ENCODE measurements at regions not wholly inside any gene's neighbourhood (a gene's known extent, or its start where the extent isn't known, plus 50 kb on each side); places are given as distances from the start of the nearest gene placed in this dataset.
"Not testable (repeated sequence)": the region's sequence is repeated elsewhere in the genome, so short reads cannot be mapped to it uniquely, and the experiment has no call there.

- Mint-ChIP-seq H3K27me3 (peaks cover 1% of the 10 kb centered on the region), H3K27ac (no peak overlapping the region), H3K4me3 (no peak overlapping the region), H3K9me3 (ENCODE audit: low read depth) (no peaks in the 10 kb centered on the region), H3K36me3 (no peaks in the 10 kb centered on the region), H3K4me1 (ENCODE audit: low read depth) (no peaks in the 10 kb centered on the region)
Measured at GRCh38 chr16:80117556-80118130, 423.1 kb upstream of the DYNLRB2 start.

- Mint-ChIP-seq H3K4me1 (ENCODE audit: low read depth) (no peaks in the 10 kb centered on the region), H3K27ac (no peak overlapping the region), H3K27me3 (peaks cover 2% of the 10 kb centered on the region), H3K36me3 (no peaks in the 10 kb centered on the region), H3K9me3 (ENCODE audit: low read depth) (no peaks in the 10 kb centered on the region), H3K4me3 (no peak overlapping the region)
Measured at GRCh38 chr16:80116711-80117110, 424.1 kb upstream of the DYNLRB2 start.

GRCh38 chr16:80114699-80115098 lies 426.1 kb upstream of the DYNLRB2 start:
- Mint-ChIP-seq H3K36me3 (no peaks in the 10 kb centered on the region), H3K27me3 (peaks cover 3% of the 10 kb centered on the region), H3K9me3 (ENCODE audit: low read depth) (no peaks in the 10 kb centered on the region), H3K4me3 (no peak overlapping the region), H3K27ac (no peak overlapping the region), H3K4me1 (ENCODE audit: low read depth) (no peaks in the 10 kb centered on the region)

- no peak overlapping the region for H3K4me3 Mint-ChIP-seq
- H3K4me1 Mint-ChIP-seq (ENCODE audit: low read depth) = no peaks in the 10 kb centered on the region
- no peaks in the 10 kb centered on the region for H3K9me3 Mint-ChIP-seq (ENCODE audit: low read depth)
- no peak overlapping the region for H3K27ac Mint-ChIP-seq
- H3K36me3 Mint-ChIP-seq = no peaks in the 10 kb centered on the region
- H3K27me3 Mint-ChIP-seq = peaks cover 3% of the 10 kb centered on the region
Measured at GRCh38 chr16:80113873-80114574, 426.8 kb upstream of the DYNLRB2 start.

GRCh38 chr16:80109581-80109980 lies 431.2 kb upstream of the DYNLRB2 start:
- no peaks in the 10 kb centered on the region for H3K36me3 Mint-ChIP-seq
- H3K27me3 Mint-ChIP-seq = peaks cover 8% of the 10 kb centered on the region
- no peak overlapping the region for H3K27ac Mint-ChIP-seq
- H3K9me3 Mint-ChIP-seq (ENCODE audit: low read depth) = no peaks in the 10 kb centered on the region
- no peak overlapping the region for H3K4me3 Mint-ChIP-seq
- no peaks in the 10 kb centered on the region for H3K4me1 Mint-ChIP-seq (ENCODE audit: low read depth)

GRCh38 chr16:80107900-80108299 lies 432.9 kb upstream of the DYNLRB2 start:
- Mint-ChIP-seq H3K36me3 (no peaks in the 10 kb centered on the region), H3K4me3 (no peak overlapping the region), H3K4me1 (ENCODE audit: low read depth) (no peaks in the 10 kb centered on the region), H3K27me3 (peaks cover 13% of the 10 kb centered on the region), H3K9me3 (ENCODE audit: low read depth) (no peaks in the 10 kb centered on the region), H3K27ac (no peak overlapping the region)

GRCh38 chr16:80105751-80106150 lies 435.0 kb upstream of the DYNLRB2 start:
- Mint-ChIP-seq H3K27me3 (peaks cover 10% of the 10 kb centered on the region), H3K9me3 (ENCODE audit: low read depth) (peaks cover 3% of the 10 kb centered on the region), H3K27ac (no peak overlapping the region), H3K36me3 (no peaks in the 10 kb centered on the region), H3K4me1 (ENCODE audit: low read depth) (no peaks in the 10 kb centered on the region), H3K4me3 (no peak overlapping the region)

- H3K36me3 Mint-ChIP-seq = no peaks in the 10 kb centered on the region
- H3K9me3 Mint-ChIP-seq (ENCODE audit: low read depth) = peaks cover 3% of the 10 kb centered on the region
- H3K27me3 Mint-ChIP-seq = peaks cover 10% of the 10 kb centered on the region
- H3K27ac Mint-ChIP-seq = no peak overlapping the region
- no peaks in the 10 kb centered on the region for H3K4me1 Mint-ChIP-seq (ENCODE audit: low read depth)
- H3K4me3 Mint-ChIP-seq = no peak overlapping the region
Measured at GRCh38 chr16:80105160-80105559, 435.6 kb upstream of the DYNLRB2 start.

- Mint-ChIP-seq H3K27me3 (peaks cover 10% of the 10 kb centered on the region), H3K4me3 (no peak overlapping the region), H3K9me3 (ENCODE audit: low read depth) (peaks cover 3% of the 10 kb centered on the region), H3K27ac (no peak overlapping the region), H3K36me3 (no peaks in the 10 kb centered on the region), H3K4me1 (ENCODE audit: low read depth) (no peaks in the 10 kb centered on the region)
Measured at GRCh38 chr16:80104401-80104800, 436.4 kb upstream of the DYNLRB2 start.

- Mint-ChIP-seq H3K9me3 (ENCODE audit: low read depth) (peaks cover 9% of the 10 kb centered on the region), H3K36me3 (no peaks in the 10 kb centered on the region), H3K27ac (no peak overlapping the region), H3K27me3 (peaks cover 13% of the 10 kb centered on the region), H3K4me1 (ENCODE audit: low read depth) (no peaks in the 10 kb centered on the region), H3K4me3 (no peak overlapping the region)
Measured at GRCh38 chr16:80103463-80103862, 437.3 kb upstream of the DYNLRB2 start.

GRCh38 chr16:80100846-80101451 lies 439.8 kb upstream of the DYNLRB2 start:
- H3K4me1 Mint-ChIP-seq (ENCODE audit: low read depth) = no peaks in the 10 kb centered on the region
- H3K36me3 Mint-ChIP-seq = no peaks in the 10 kb centered on the region
- no peak overlapping the region for H3K4me3 Mint-ChIP-seq
- H3K9me3 Mint-ChIP-seq (ENCODE audit: low read depth) = peaks cover 12% of the 10 kb centered on the region
- no peak overlapping the region for H3K27ac Mint-ChIP-seq
- H3K27me3 Mint-ChIP-seq = peaks cover 13% of the 10 kb centered on the region

- peaks cover 13% of the 10 kb centered on the region for H3K27me3 Mint-ChIP-seq
- H3K4me1 Mint-ChIP-seq (ENCODE audit: low read depth) = no peaks in the 10 kb centered on the region
Measured at GRCh38 chr16:80100186-80100585, 440.6 kb upstream of the DYNLRB2 start.

GRCh38 chr16:80097098-80097497 lies 443.7 kb upstream of the DYNLRB2 start:
- H3K9me3 Mint-ChIP-seq (ENCODE audit: low read depth) = peaks cover 12% of the 10 kb centered on the region
- H3K27ac Mint-ChIP-seq = no peak overlapping the region
- no peaks in the 10 kb centered on the region for H3K36me3 Mint-ChIP-seq
- H3K4me3 Mint-ChIP-seq = no peak overlapping the region
- no peaks in the 10 kb centered on the region for H3K4me1 Mint-ChIP-seq (ENCODE audit: low read depth)
- H3K27me3 Mint-ChIP-seq = peaks cover 4% of the 10 kb centered on the region

More at GRCh38 chr16:80100186-80100585, 440.6 kb upstream of the DYNLRB2 start:
- Mint-ChIP-seq H3K9me3 (ENCODE audit: low read depth) (peaks cover 12% of the 10 kb centered on the region), H3K36me3 (no peaks in the 10 kb centered on the region), H3K27ac (no peak overlapping the region), H3K4me3 (no peak overlapping the region)

- no peaks in the 10 kb centered on the region for H3K4me1 Mint-ChIP-seq (ENCODE audit: low read depth)
- H3K9me3 Mint-ChIP-seq (ENCODE audit: low read depth) = peaks cover 3% of the 10 kb centered on the region
- H3K4me3 Mint-ChIP-seq = no peak overlapping the region
- no peaks in the 10 kb centered on the region for H3K36me3 Mint-ChIP-seq
- peaks cover 2% of the 10 kb centered on the region for H3K27me3 Mint-ChIP-seq
- H3K27ac Mint-ChIP-seq = no peak overlapping the region
Measured at GRCh38 chr16:80092681-80093080, 448.1 kb upstream of the DYNLRB2 start.

- H3K9me3 Mint-ChIP-seq (ENCODE audit: low read depth); H3K27ac Mint-ChIP-seq; H3K4me1 Mint-ChIP-seq (ENCODE audit: low read depth); H3K27me3 Mint-ChIP-seq; H3K4me3 Mint-ChIP-seq; H3K36me3 Mint-ChIP-seq: not testable (repeated sequence)
Measured at GRCh38 chr16:80091453-80091852, 449.3 kb upstream of the DYNLRB2 start.
